Activated T-helper 1 cell treated with anti-CD3 and anti-CD28 coated beads, Interleukin-12 subunit alpha, Interleukin-12 subunit beta, Interleukin-2, Interleukin-4 antibody, amounts not matched to agents 30 ng/mL and 10 ng/mL and 1 ng/mL, durations not matched to agents 14 hours and 24 hours and 36 hours (primary cell): ENCODE measurements at regions not wholly inside any gene's neighbourhood (a gene's known extent, or its start where the extent isn't known, plus 50 kb on each side); places are given as distances from the start of the nearest gene placed in this dataset.
"Not testable (repeated sequence)": the region's sequence is repeated elsewhere in the genome, so short reads cannot be mapped to it uniquely, and the experiment has no call there.

Experiments used
- DNase-seq: peaks from one replicate; pipeline ENCODE4 v3.0.0; 2021; ENCODE audit warnings: low spot score
- H3K27ac Mint-ChIP-seq: one replicate; pipeline ENCODE4 v1.8.0; 2021; ENCODE audit warnings: mild to moderate bottlenecking, mixed read lengths
- H3K27me3 Mint-ChIP-seq: one replicate; pipeline ENCODE4 v1.8.0; 2022; ENCODE audit warnings: mild to moderate bottlenecking, moderate library complexity, mixed read lengths; ENCODE audit not compliant: insufficient read depth
- H3K36me3 Mint-ChIP-seq: one replicate; pipeline ENCODE4 v1.8.0; 2021; ENCODE audit warnings: low read depth, mixed read lengths
- H3K4me1 Mint-ChIP-seq: one replicate; pipeline ENCODE4 v1.8.0; 2021; ENCODE audit warnings: low read depth, mixed read lengths
- H3K4me3 Mint-ChIP-seq: one replicate; pipeline ENCODE4 v1.8.0; 2021; ENCODE audit warnings: mild to moderate bottlenecking, moderate library complexity, mixed read lengths
- H3K9me3 Mint-ChIP-seq: one replicate; pipeline ENCODE4 v1.8.0; 2021; ENCODE audit warnings: mixed read lengths
- intact Hi-C: fragments of 100-400 bp; cut with micrococcal nuclease; formaldehyde crosslinking; loops from one replicate; pipeline ENCODE4 v1.15.1; 2024

GRCh38 chrX:84735025-84735424 is 232.8 kb upstream of the HDX start:
- no peaks in the 10 kb centered on the region for H3K4me1 Mint-ChIP-seq
- H3K27ac Mint-ChIP-seq, result no peak overlapping the region
- intact Hi-C loops, result no loop called here
- DNase-seq, result no peak
- no peaks in the 10 kb centered on the region for H3K36me3 Mint-ChIP-seq
- no peaks in the 10 kb centered on the region for H3K27me3 Mint-ChIP-seq
- no peaks in the 10 kb centered on the region for H3K9me3 Mint-ChIP-seq
- H3K4me3 Mint-ChIP-seq, result no peak overlapping the region

- Mint-ChIP-seq H3K9me3 (no peaks in the 10 kb centered on the region), H3K27ac (no peak overlapping the region), H3K4me1 (no peaks in the 10 kb centered on the region), H3K27me3 (no peaks in the 10 kb centered on the region), H3K36me3 (no peaks in the 10 kb centered on the region), H3K4me3 (no peak overlapping the region)
- intact Hi-C loops, result no loop called here
- DNase-seq, result no peak
These were observed 235.2 kb upstream of the HDX start for GRCh38 chrX:84737471-84737871.

GRCh38 chrX:84747516-84747915 is 245.3 kb upstream of the HDX start:
- intact Hi-C loops, result no loop called here
- H3K4me1 Mint-ChIP-seq, result no peaks in the 10 kb centered on the region
- no peak overlapping the region for H3K27ac Mint-ChIP-seq
- no peaks in the 10 kb centered on the region for H3K27me3 Mint-ChIP-seq
- DNase-seq, result no peak
- no peaks in the 10 kb centered on the region for H3K36me3 Mint-ChIP-seq
- H3K4me3 Mint-ChIP-seq, result no peak overlapping the region
- no peaks in the 10 kb centered on the region for H3K9me3 Mint-ChIP-seq

DNA sequence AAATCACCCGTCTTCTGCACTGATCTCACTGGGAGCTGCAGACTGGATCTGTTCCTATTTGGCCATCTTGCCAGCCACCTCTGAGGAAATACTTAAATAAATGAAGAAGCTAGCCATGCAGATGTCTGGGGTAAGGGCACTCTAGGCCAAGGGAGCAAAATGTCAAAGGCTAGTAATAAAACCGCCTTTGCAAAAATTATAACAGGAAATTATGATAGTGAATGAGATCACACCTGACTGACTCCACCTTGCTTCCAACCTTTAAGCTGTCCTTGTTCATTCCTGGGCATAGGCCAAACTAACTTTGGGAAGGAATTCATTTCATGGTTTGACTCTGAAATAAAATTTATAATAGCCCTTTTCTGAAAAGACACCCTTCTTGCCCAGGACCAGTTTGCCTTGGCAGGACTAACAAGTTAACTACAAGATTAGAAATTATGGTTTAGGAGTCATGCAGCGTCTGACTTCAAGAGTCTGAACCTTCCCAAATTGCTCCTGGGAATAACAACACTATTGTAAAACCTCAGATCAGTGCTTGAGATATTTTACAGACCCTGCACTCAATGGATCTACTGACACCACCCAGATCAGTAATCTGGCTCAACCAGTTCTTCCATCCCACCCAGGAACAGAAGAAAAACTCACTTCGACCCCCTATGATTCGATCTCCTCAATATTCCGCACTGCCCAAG is 246.9 kb upstream of the HDX start:
- Mint-ChIP-seq H3K4me1 (no peaks in the 10 kb centered on the region), H3K27ac (no peak overlapping the region), H3K36me3 (no peaks in the 10 kb centered on the region), H3K27me3 (no peaks in the 10 kb centered on the region), H3K9me3 (no peaks in the 10 kb centered on the region), H3K4me3 (no peak overlapping the region)
- intact Hi-C loops, result no loop called here
- DNase-seq, result no peak

DNA sequence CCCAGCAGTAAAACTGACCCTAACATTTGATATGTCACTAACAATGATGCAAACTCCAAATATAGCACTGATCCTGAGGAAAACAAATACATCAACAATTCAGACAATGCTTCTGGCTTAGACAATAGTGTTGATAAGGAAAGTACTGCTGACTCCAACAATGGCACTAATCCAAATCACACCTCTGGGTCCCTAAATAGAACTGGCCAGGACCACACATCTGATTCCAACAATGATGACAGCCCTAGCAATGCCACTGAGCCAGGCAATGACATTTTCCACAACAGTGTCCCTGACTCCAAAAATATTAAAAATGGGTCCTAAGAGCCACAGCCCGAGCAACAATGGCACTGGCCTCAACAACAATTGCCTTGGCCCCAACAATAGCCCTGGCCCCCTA is 243.1 kb upstream of the APOOL start:
- Mint-ChIP-seq H3K27me3 (no peaks in the 10 kb centered on the region), H3K9me3 (no peaks in the 10 kb centered on the region), H3K27ac (no peak overlapping the region), H3K4me1 (no peaks in the 10 kb centered on the region), H3K4me3 (no peak overlapping the region), H3K36me3 (no peaks in the 10 kb centered on the region)
- no peak for DNase-seq
- intact Hi-C loops, result no loop called here

- no peak for DNase-seq
- Mint-ChIP-seq H3K27ac (no peak overlapping the region), H3K36me3 (no peaks in the 10 kb centered on the region), H3K27me3 (no peaks in the 10 kb centered on the region), H3K9me3 (peaks cover 3% of the 10 kb centered on the region), H3K4me1 (no peaks in the 10 kb centered on the region), H3K4me3 (no peak overlapping the region)
- intact Hi-C loops, result no loop called here
These were observed 207.4 kb upstream of the APOOL start for GRCh38 chrX:84796321-84796720.

GRCh38 chrX:84830836-84831235 is 172.8 kb upstream of the APOOL start:
- intact Hi-C loops, result no loop called here

DNA sequence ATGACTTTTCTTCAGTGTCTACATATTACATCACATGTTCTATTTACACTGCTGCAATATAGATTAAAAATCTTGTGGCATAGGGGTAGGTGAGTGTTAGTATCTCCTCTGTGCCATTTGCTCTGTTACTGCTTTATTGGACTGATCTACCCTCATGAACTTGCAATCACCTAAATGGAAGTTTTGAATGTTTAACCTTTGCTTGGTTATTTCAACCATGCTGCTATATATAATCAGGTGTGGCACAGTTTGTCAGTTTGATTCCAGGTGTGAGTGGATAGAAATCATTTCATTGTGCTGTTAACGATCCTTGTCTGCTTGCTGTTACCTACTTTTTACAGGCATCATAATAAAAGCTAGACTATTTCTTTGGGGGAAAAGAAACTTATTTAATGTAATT is 157.1 kb upstream of the APOOL start:
- H3K27me3 Mint-ChIP-seq, H3K36me3 Mint-ChIP-seq, H3K27ac Mint-ChIP-seq, DNase-seq, H3K9me3 Mint-ChIP-seq, H3K4me1 Mint-ChIP-seq, H3K4me3 Mint-ChIP-seq, intact Hi-C loops: not testable (repeated sequence)

More at GRCh38 chrX:84830836-84831235, 172.8 kb upstream of the APOOL start:
- no peak for DNase-seq
- H3K4me1 Mint-ChIP-seq, result no peaks in the 10 kb centered on the region
- H3K36me3 Mint-ChIP-seq, result no peaks in the 10 kb centered on the region
- no peak overlapping the region for H3K27ac Mint-ChIP-seq
- no peak overlapping the region for H3K4me3 Mint-ChIP-seq
- no peaks in the 10 kb centered on the region for H3K9me3 Mint-ChIP-seq
- no peaks in the 10 kb centered on the region for H3K27me3 Mint-ChIP-seq

DNA sequence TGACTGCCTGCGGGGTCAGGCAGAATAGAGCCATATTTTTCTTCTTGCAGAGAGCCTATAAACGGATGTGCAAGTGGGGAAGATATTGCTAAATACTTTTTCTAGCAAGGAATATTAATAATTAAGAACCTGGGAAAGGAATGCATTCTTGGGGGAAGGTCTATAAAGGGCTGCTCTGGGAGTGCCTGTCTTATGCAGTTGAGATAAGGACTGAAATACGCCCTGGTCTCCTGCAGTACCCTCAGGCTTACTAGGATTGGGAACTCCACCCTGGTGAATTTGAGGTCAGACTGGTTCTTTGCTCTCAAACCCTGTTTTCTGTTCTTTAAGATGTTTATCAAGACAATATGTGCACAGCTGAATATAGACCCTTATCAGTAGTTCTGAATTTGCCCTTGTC is 152.5 kb upstream of the APOOL start:
- H3K27ac Mint-ChIP-seq, DNase-seq, H3K4me1 Mint-ChIP-seq, H3K27me3 Mint-ChIP-seq, H3K36me3 Mint-ChIP-seq, H3K9me3 Mint-ChIP-seq, intact Hi-C loops, H3K4me3 Mint-ChIP-seq: not testable (repeated sequence)

- H3K4me1 Mint-ChIP-seq, DNase-seq, H3K9me3 Mint-ChIP-seq, H3K36me3 Mint-ChIP-seq, H3K4me3 Mint-ChIP-seq, H3K27me3 Mint-ChIP-seq, H3K27ac Mint-ChIP-seq, intact Hi-C loops: not testable (repeated sequence)
These were observed 146.9 kb upstream of the APOOL start for GRCh38 chrX:84856791-84857190.

DNA sequence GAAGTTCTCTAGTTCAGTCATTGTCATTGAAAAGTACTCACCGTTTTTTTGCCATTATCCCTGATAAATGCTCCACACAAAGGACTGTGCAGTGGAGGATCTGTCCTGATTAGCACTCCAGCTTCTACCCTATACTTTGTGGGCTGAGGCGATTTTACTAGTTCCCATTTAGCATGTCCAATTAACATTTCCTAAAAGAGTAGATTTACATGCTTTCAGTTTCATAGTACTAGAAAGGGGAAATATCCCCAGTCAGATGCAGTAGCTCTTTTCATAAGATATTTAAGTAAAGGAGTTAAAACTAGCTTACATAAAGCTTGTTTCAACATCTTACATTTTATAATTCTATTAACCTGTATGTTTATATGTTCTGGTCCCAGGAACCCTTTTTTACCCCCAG is 144.9 kb upstream of the APOOL start:
- not testable (repeated sequence) for H3K36me3 Mint-ChIP-seq, H3K27me3 Mint-ChIP-seq
- intact Hi-C loops, result loop anchor here (1.0 kb wide), 1 partner anchor 13 kb away; no protein-coding TSS in a partner anchor

DNA sequence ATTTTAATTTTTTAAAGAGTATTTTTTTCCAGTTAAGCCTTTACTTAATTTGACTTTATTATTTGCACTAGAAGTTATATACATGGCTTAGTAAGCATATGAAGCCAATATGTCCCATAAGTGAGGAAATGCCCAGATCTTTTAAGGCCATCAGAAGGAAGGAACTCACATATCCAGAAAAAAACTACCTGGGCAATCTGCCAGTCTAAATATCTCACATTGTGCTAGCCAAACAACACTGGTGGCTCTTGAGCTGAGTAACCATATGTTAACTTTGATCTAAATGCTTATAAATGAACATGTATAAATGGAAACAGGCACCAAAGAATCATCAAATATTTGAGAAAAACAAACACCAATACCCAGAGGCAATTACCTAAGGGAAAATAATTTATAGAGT is 138.6 kb upstream of the APOOL start:
- DNase-seq, result no peak
- no peaks in the 10 kb centered on the region for H3K9me3 Mint-ChIP-seq
- no peaks in the 10 kb centered on the region for H3K36me3 Mint-ChIP-seq
- intact Hi-C loops, result no loop called here
- H3K27ac Mint-ChIP-seq, result no peak overlapping the region
- no peaks in the 10 kb centered on the region for H3K4me1 Mint-ChIP-seq
- H3K27me3 Mint-ChIP-seq, result no peaks in the 10 kb centered on the region
- H3K4me3 Mint-ChIP-seq, result no peak overlapping the region

More for the DNA sequence above, 144.9 kb upstream of the APOOL start:
- H3K4me1 Mint-ChIP-seq, H3K9me3 Mint-ChIP-seq, DNase-seq, H3K4me3 Mint-ChIP-seq, H3K27ac Mint-ChIP-seq: not testable (repeated sequence)

DNA sequence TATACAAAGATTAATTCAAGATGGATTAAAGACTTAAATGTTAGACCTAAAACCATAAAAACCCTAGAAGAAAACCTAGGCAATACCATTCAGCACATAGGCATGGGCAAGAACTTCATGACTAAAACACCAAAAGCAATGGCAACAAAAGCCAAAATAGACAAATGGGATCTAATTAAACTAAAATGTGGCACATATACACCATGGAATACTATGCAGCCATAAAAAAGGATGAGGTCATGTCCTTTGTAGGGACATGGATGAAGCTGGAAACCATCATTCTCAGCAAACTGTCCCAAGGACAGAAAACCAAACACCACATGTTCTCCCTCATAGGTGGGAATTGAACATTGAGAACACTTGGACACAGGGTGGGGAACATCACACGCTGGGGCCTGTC is 133.4 kb upstream of the APOOL start:
- H3K27ac Mint-ChIP-seq, H3K4me3 Mint-ChIP-seq, intact Hi-C loops, H3K36me3 Mint-ChIP-seq, H3K4me1 Mint-ChIP-seq, H3K27me3 Mint-ChIP-seq, DNase-seq, H3K9me3 Mint-ChIP-seq: not testable (repeated sequence)

GRCh38 chrX:84872160-84872771 is 131.4 kb upstream of the APOOL start:
- H3K27ac Mint-ChIP-seq, DNase-seq, H3K36me3 Mint-ChIP-seq, H3K9me3 Mint-ChIP-seq, H3K27me3 Mint-ChIP-seq, H3K4me1 Mint-ChIP-seq, intact Hi-C loops, H3K4me3 Mint-ChIP-seq: not testable (repeated sequence)
